Neuronal stem cell (in vitro differentiated cells): ENCODE measurements at regions not wholly inside any gene's neighbourhood (a gene's known extent, or its start where the extent isn't known, plus 50 kb on each side); places are given as distances from the start of the nearest gene placed in this dataset.

Source experiments
- DNase-seq: peaks from one replicate; pipeline ENCODE4 v3.0.0-alpha.2; 2013; ENCODE audit warnings: low spot score
- H2AFZ ChIP-seq: one replicate; pipeline ENCODE4 v1.6.1; 2013; ENCODE audit warnings: mild to moderate bottlenecking, low read length, inconsistent platforms
- H2AK5ac ChIP-seq: 2 replicates; pipeline ENCODE4 v1.6.1; 2013; ENCODE audit warnings: low read depth, mild to moderate bottlenecking, inconsistent platforms, low read length, moderate library complexity, mixed read lengths
- H2BK120ac ChIP-seq: 2 replicates; pipeline ENCODE4 v1.6.1; 2013; ENCODE audit warnings: low read depth, mild to moderate bottlenecking, inconsistent platforms, low read length, moderate library complexity, mixed read lengths
- H2BK12ac ChIP-seq: one replicate; pipeline ENCODE4 v1.6.1; 2013; ENCODE audit warnings: low read length, inconsistent platforms
- H2BK15ac ChIP-seq: 2 replicates; pipeline ENCODE4 v1.6.1; 2013; ENCODE audit warnings: mild to moderate bottlenecking, low read length, inconsistent platforms, mixed read lengths
- H2BK5ac ChIP-seq: one replicate; pipeline ENCODE4 v1.6.1; 2013; ENCODE audit warnings: inconsistent platforms, mild to moderate bottlenecking, low read length, moderate library complexity
- H3K14ac ChIP-seq: one replicate; pipeline ENCODE4 v1.6.1; 2013; ENCODE audit warnings: low read length, inconsistent platforms
- H3K18ac ChIP-seq: 2 replicates; pipeline ENCODE4 v1.6.1; 2013; ENCODE audit warnings: low read length, inconsistent platforms
- H3K23ac ChIP-seq: 2 replicates; pipeline ENCODE4 v1.6.1; 2013; ENCODE audit warnings: low read depth, mild to moderate bottlenecking, mixed read lengths, low read length, inconsistent platforms; ENCODE audit not compliant: poor library complexity
- H3K27ac ChIP-seq: replicated peaks from 3 replicates; pipeline ENCODE4 v1.5.1; 2013; ENCODE audit warnings: low read length, inconsistent platforms
- H3K27me3 ChIP-seq, 3 experiments: 2 replicates each; pipeline ENCODE4 v1.6.1; 2013; ENCODE audit warnings: low read length in 3 of 3, mild to moderate bottlenecking in 2 of 3, inconsistent platforms in 1 of 3, low read depth in 1 of 3, mixed read lengths in 1 of 3, moderate library complexity in 1 of 3; ENCODE audit not compliant: control insufficient read depth in 3 of 3, insufficient read depth in 3 of 3
- H3K36me3 ChIP-seq, 2 donors: replicated peaks in 1 of 2; 2 replicates each; pipeline ENCODE4 v1.6.1; 2013; ENCODE audit warnings: low read length in 2 of 2; ENCODE audit not compliant: control insufficient read depth in 2 of 2, insufficient read depth in 2 of 2
- H3K4ac ChIP-seq: 2 replicates; pipeline ENCODE4 v1.6.1; 2013; ENCODE audit warnings: inconsistent platforms, mild to moderate bottlenecking, low read length, moderate library complexity
- H3K4me1 ChIP-seq, 2 donors: 1 replicate in 1 of 2; 2 replicates in 1 of 2; pipeline ENCODE4 v1.6.1; 2013; ENCODE audit warnings: low read length in 2 of 2, low read depth in 1 of 2; ENCODE audit not compliant: control insufficient read depth in 2 of 2, insufficient read depth in 1 of 2
- H3K4me2 ChIP-seq: one replicate; pipeline ENCODE4 v1.6.1; 2013; ENCODE audit warnings: mild to moderate bottlenecking, low read length, inconsistent platforms; ENCODE audit not compliant: insufficient read depth, poor library complexity, severe bottlenecking
- H3K4me3 ChIP-seq, 2 donors: 2 replicates each; pipeline ENCODE4 v1.5.1; 2013; ENCODE audit warnings: low read length in 2 of 2, mild to moderate bottlenecking in 2 of 2, inconsistent platforms in 1 of 2, moderate library complexity in 1 of 2
- H3K79me1 ChIP-seq: one replicate; pipeline ENCODE4 v1.6.1; 2013; ENCODE audit warnings: low read depth, mild to moderate bottlenecking, inconsistent platforms, low read length, moderate library complexity
- H3K9ac ChIP-seq: one replicate; pipeline ENCODE4 v1.6.1; 2013; ENCODE audit warnings: mild to moderate bottlenecking, low read depth, low read length, inconsistent platforms; ENCODE audit not compliant: poor library complexity
- H3K9me3 ChIP-seq, 2 donors: replicated peaks in 1 of 2; 2 replicates each; pipeline versions ENCODE3 to v1.6.1; 2013; ENCODE audit warnings: low read length in 2 of 2, mild to moderate bottlenecking in 2 of 2, inconsistent platforms in 1 of 2, low read depth in 1 of 2, mixed read lengths in 1 of 2, moderate library complexity in 1 of 2; ENCODE audit not compliant: control insufficient read depth in 2 of 2, insufficient read depth in 1 of 2
- H4K8ac ChIP-seq: one replicate; pipeline ENCODE4 v1.6.1; 2013; ENCODE audit warnings: low read depth, mild to moderate bottlenecking, inconsistent platforms, low read length, moderate library complexity
- H4K91ac ChIP-seq: one replicate; pipeline ENCODE4 v1.6.1; 2013; ENCODE audit warnings: low read length, low read depth, mild to moderate bottlenecking, inconsistent platforms; ENCODE audit not compliant: poor library complexity
- WGBS, 2 donors: extraction: QIAGEN DNeasy Blood & Tissue Kit; methylation state at CpG; one replicate each; pipeline ENCODE4 v1.1.7; 2013; ENCODE audit warnings: missing lambda C conversion rate in 2 of 2, mixed read lengths in 1 of 2; ENCODE audit not compliant: insufficient read length in 2 of 2, insufficient replicate concordance in 1 of 2; ENCODE audit errors: extremely low coverage in 2 of 2; 5-methylcytosine and 5-hydroxymethylcytosine counted together

GRCh38 chr1:47565092-47565491, 127.2 kb downstream of the FOXD2 start:
- no peak for DNase-seq
- Histone ChIP-seq H3K4me1 (peaks cover 0 to 2% of the 10 kb centered on the region in 2 donors), H3K9ac (no peak overlapping the region), H2AFZ (no peak overlapping the region), H4K91ac (no peak overlapping the region), H3K79me1 (no peaks in the 10 kb centered on the region), H3K23ac (no peak overlapping the region), H2BK12ac (no peak overlapping the region), H3K36me3 (no peaks in the 10 kb centered on the region), H3K4me2 (no peak overlapping the region), H3K18ac (no peak overlapping the region), H2BK5ac (no peak overlapping the region), H3K27ac (no peak overlapping the region), H2BK15ac (no peak overlapping the region), H2BK120ac (no peak overlapping the region), H4K8ac (no peak overlapping the region), H3K4me3 (no peak overlapping the region), H2AK5ac (no peak overlapping the region), H3K27me3 (peaks cover 0 to 16% (median 0%) of the 10 kb centered on the region in 3 experiments), H3K9me3 (no peaks in the 10 kb centered on the region), H3K14ac (no peak overlapping the region), H3K4ac (no peak overlapping the region)
- WGBS, 2 donors, result no CpG with 5 or more reads among the region's 2 CpGs

- H3K14ac ChIP-seq, result no peak overlapping the region
- no peaks in the 10 kb centered on the region for H3K9me3 ChIP-seq
- peak overlapping the region; percentile 39 for H3K18ac ChIP-seq
- no peak overlapping the region for H3K27ac ChIP-seq
- H3K4me3 ChIP-seq, result no peak overlapping the region
- no peak overlapping the region for H3K4me2 ChIP-seq
- no peak overlapping the region for H2BK5ac ChIP-seq
- peaks cover 0 to 4% of the 10 kb centered on the region in 2 donors for H3K4me1 ChIP-seq
- H2BK12ac ChIP-seq, result no peak overlapping the region
- peaks cover 0 to 22% (median 0%) of the 10 kb centered on the region in 3 experiments for H3K27me3 ChIP-seq
- H3K9ac ChIP-seq, result no peak overlapping the region
- no peak overlapping the region for H2BK120ac ChIP-seq
- WGBS, 2 donors, result no CpG with 5 or more reads among the region's 8 CpGs
- DNase-seq, result no peak
- no peak overlapping the region for H3K23ac ChIP-seq
- H3K36me3 ChIP-seq, result no peaks in the 10 kb centered on the region
- no peak overlapping the region for H4K91ac ChIP-seq
- no peak overlapping the region for H4K8ac ChIP-seq
- H3K79me1 ChIP-seq, result no peaks in the 10 kb centered on the region
- H2AK5ac ChIP-seq, result peak overlapping the region; percentile 34
- H2AFZ ChIP-seq, result no peak overlapping the region
- H3K4ac ChIP-seq, result no peak overlapping the region
- H2BK15ac ChIP-seq, result peak overlapping the region; percentile 12
Measured at GRCh38 chr1:47565676-47566075, 127.8 kb downstream of the FOXD2 start.

DNA sequence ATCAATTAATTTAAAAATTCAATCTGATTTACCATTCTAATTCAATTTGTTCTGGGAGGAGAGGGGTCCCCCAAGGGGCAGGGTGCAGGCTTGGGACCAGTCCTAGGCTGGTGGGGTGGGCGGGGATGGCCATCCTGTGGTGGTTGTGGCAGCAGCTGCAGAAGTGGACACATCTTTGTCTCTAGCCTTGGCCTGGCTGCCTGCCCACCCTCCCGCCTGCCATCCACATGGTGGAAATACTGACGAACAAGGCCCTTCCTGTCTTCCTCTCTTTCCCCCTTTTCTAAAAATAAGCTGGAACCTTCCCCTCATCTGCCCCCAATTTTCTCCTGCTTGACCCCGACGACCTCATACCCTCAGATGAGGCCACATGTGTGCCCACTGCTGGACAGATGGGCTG, 130.9 kb downstream of the FOXD2 start:
- Histone ChIP-seq H2BK12ac (no peak overlapping the region), H3K14ac (no peak overlapping the region), H2BK15ac (no peak overlapping the region), H3K79me1 (no peaks in the 10 kb centered on the region), H3K4me3 (no peak overlapping the region), H4K91ac (no peak overlapping the region), H3K9ac (no peak overlapping the region), H2BK120ac (no peak overlapping the region), H2AFZ (no peak overlapping the region), H3K27ac (no peak overlapping the region), H4K8ac (no peak overlapping the region), H2AK5ac (no peak overlapping the region), H3K9me3 (no peaks in the 10 kb centered on the region), H3K36me3 (no peaks in the 10 kb centered on the region), H3K4ac (no peak overlapping the region), H3K23ac (no peak overlapping the region), H3K18ac (peak overlapping the region; percentile 36), H3K27me3 (peaks cover 0 to 35% (median 0%) of the 10 kb centered on the region in 3 experiments), H2BK5ac (peak overlapping the region; percentile 20), H3K4me2 (no peak overlapping the region), H3K4me1 (peaks cover 0 to 18% of the 10 kb centered on the region in 2 donors)
- no CpG with 5 or more reads among the region's 5 CpGs for WGBS, 2 donors
- no peak for DNase-seq

- H3K23ac ChIP-seq, result no peak overlapping the region
- no peak overlapping the region for H3K4ac ChIP-seq
- peaks cover 0 to 18% of the 10 kb centered on the region in 2 donors for H3K4me1 ChIP-seq
- no peak overlapping the region for H2BK12ac ChIP-seq
- no peak overlapping the region for H2BK15ac ChIP-seq
- H3K36me3 ChIP-seq, result no peaks in the 10 kb centered on the region
- H3K27ac ChIP-seq, result no peak overlapping the region
- DNase-seq, result no peak
- peaks cover 0 to 35% (median 0%) of the 10 kb centered on the region in 3 experiments for H3K27me3 ChIP-seq
- no peak overlapping the region for H3K14ac ChIP-seq
- no peak overlapping the region for H4K91ac ChIP-seq
- no peak overlapping the region for H2BK120ac ChIP-seq
- no peak overlapping the region for H2AFZ ChIP-seq
- no peak overlapping the region for H3K4me3 ChIP-seq
- no peak overlapping the region for H3K18ac ChIP-seq
- H2AK5ac ChIP-seq, result no peak overlapping the region
- no peaks in the 10 kb centered on the region for H3K9me3 ChIP-seq
- H2BK5ac ChIP-seq, result no peak overlapping the region
- no peaks in the 10 kb centered on the region for H3K79me1 ChIP-seq
- no CpG with 5 or more reads among the region's 5 CpGs for WGBS, 2 donors
- no peak overlapping the region for H4K8ac ChIP-seq
- H3K4me2 ChIP-seq, result no peak overlapping the region
- H3K9ac ChIP-seq, result no peak overlapping the region
Measured at GRCh38 chr1:47569261-47569660, 131.4 kb downstream of the FOXD2 start.
